ENCODE measurements at regions not wholly inside any gene's neighbourhood (a gene's known extent, or its start where the extent isn't known, plus 50 kb on each side); places are given as distances from the start of the nearest gene placed in this dataset.

GRCh38 chr6:43923376-43924221 is 153.6 kb downstream of the VEGFA start:
- WGBS = 88% methylated on average over 15 of the region's 15 CpGs
- peaks cover 11% of the 10 kb centered on the region for H3K4me1 ChIP-seq (ENCODE audit: insufficient read depth, low read length)

GRCh38 chr6:43922426-43923375 is 152.7 kb downstream of the VEGFA start:
- H3K27ac ChIP-seq (ENCODE audit: low read depth, low read length) = no peak overlapping the region
- no peaks in the 10 kb centered on the region for H3K36me3 ChIP-seq (ENCODE audit: insufficient read depth, low read length)
- 93% methylated on average over 16 of the region's 17 CpGs for WGBS
- H3K27me3 ChIP-seq (ENCODE audit: insufficient read depth, low read length) = no peaks in the 10 kb centered on the region
- H3K4me3 ChIP-seq (ENCODE audit: low read length) = no peak overlapping the region
- H3K9ac ChIP-seq (ENCODE audit: low read depth, low read length) = no peak overlapping the region
- H3K4me1 ChIP-seq (ENCODE audit: insufficient read depth, low read length) = peaks cover 11% of the 10 kb centered on the region
- H3K9me3 ChIP-seq (ENCODE audit: insufficient read depth, low read depth, low read length) = no peaks in the 10 kb centered on the region

More at GRCh38 chr6:43923376-43924221, 153.6 kb downstream of the VEGFA start:
- Histone ChIP-seq H3K27ac (ENCODE audit: low read depth, low read length) (no peak overlapping the region), H3K9me3 (ENCODE audit: insufficient read depth, low read depth, low read length) (no peaks in the 10 kb centered on the region), H3K4me3 (ENCODE audit: low read length) (no peak overlapping the region), H3K9ac (ENCODE audit: low read depth, low read length) (no peak overlapping the region), H3K27me3 (ENCODE audit: insufficient read depth, low read length) (no peaks in the 10 kb centered on the region), H3K36me3 (ENCODE audit: insufficient read depth, low read length) (no peaks in the 10 kb centered on the region)

DNA sequence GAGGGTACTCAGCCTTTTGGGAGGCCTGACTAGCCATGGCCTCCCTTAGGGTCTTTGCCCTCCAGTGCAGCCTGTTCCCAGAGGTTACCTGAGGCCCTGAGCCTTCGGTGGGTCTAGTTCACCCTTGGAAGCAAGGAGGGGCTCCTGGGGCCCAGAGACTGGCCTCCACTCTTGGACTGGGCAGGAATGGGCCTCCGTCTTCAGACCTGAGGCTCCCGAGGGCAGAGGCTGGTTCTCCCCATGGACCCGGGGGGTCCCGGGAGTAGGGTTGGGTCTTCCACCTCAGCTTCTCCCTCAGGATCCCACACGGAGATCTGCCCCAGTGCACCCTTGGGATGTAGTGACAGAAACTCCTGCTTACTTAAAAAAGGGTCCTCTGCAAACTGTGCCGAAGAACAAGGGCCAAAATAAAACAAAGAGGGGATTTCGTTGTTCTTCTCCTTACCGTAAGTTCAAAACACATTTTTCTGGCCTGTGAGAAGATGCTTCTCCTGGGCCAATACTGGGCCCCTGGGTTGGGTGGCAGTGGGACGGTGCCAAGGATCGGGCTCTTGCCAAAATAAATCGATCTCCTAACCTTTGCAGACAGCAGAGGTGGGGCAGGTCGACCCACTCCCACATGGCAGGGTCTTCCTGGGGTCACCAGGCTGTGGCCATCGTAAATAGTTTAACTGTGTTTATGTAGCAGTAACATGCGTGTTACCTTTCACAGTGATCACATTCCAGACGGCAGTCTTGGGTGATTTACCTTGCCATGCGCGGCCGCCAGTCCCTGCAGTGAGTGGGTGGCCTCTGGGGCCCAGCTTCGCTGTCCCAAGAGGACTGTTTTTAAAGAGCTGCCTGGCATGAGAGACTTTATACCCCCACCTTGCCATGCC is 151.8 kb downstream of the VEGFA start:
- H3K9me3 ChIP-seq (ENCODE audit: insufficient read depth, low read depth, low read length) = no peaks in the 10 kb centered on the region
- 92% methylated on average over 20 of the region's 20 CpGs for WGBS
- no peak overlapping the region for H3K4me3 ChIP-seq (ENCODE audit: low read length)
- no peak overlapping the region for H3K27ac ChIP-seq (ENCODE audit: low read depth, low read length)
- H3K27me3 ChIP-seq (ENCODE audit: insufficient read depth, low read length) = no peaks in the 10 kb centered on the region
- H3K4me1 ChIP-seq (ENCODE audit: insufficient read depth, low read length) = peaks cover 6% of the 10 kb centered on the region
- no peak overlapping the region for H3K9ac ChIP-seq (ENCODE audit: low read depth, low read length)
- H3K36me3 ChIP-seq (ENCODE audit: insufficient read depth, low read length) = no peaks in the 10 kb centered on the region

GRCh38 chr6:43921039-43921438 is 151.0 kb downstream of the VEGFA start:
- Histone ChIP-seq H3K4me1 (ENCODE audit: insufficient read depth, low read length) (no peaks in the 10 kb centered on the region), H3K9ac (ENCODE audit: low read depth, low read length) (no peak overlapping the region), H3K27ac (ENCODE audit: low read depth, low read length) (no peak overlapping the region), H3K27me3 (ENCODE audit: insufficient read depth, low read length) (no peaks in the 10 kb centered on the region), H3K9me3 (ENCODE audit: insufficient read depth, low read depth, low read length) (no peaks in the 10 kb centered on the region), H3K4me3 (ENCODE audit: low read length) (no peak overlapping the region), H3K36me3 (ENCODE audit: insufficient read depth, low read length) (no peaks in the 10 kb centered on the region)
- WGBS = 85% methylated on average over 9 of the region's 9 CpGs

DNA sequence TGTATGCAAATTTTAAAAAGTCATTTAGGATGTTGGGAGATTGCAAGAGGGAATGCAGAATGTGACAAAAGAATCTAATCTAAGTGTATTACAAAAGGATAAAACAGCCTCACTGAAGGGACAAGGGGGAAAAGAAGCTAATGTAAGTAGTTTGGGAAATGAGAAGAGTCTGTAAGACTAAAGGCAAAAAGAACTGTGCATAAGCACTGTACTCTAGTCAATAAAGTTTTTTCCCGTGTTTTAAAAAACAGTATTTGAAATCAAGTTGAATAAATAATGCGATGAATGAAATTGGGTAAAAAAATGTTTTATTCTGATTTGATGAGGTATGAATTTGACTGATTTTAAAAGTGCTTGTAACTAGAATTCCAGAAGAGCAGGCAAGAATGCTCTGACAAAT is 149.8 kb downstream of the VEGFA start:
- 75% methylated on average over 2 of the region's 2 CpGs for WGBS
- Histone ChIP-seq H3K9ac (ENCODE audit: low read depth, low read length) (no peak overlapping the region), H3K9me3 (ENCODE audit: insufficient read depth, low read depth, low read length) (no peaks in the 10 kb centered on the region), H3K27ac (ENCODE audit: low read depth, low read length) (no peak overlapping the region), H3K4me1 (ENCODE audit: insufficient read depth, low read length) (no peaks in the 10 kb centered on the region), H3K4me3 (ENCODE audit: low read length) (no peak overlapping the region), H3K36me3 (ENCODE audit: insufficient read depth, low read length) (no peaks in the 10 kb centered on the region), H3K27me3 (ENCODE audit: insufficient read depth, low read length) (no peaks in the 10 kb centered on the region)

GRCh38 chr6:43917878-43918382 is 147.9 kb downstream of the VEGFA start:
- H3K36me3 ChIP-seq (ENCODE audit: insufficient read depth, low read length) = no peaks in the 10 kb centered on the region
- no peak overlapping the region for H3K27ac ChIP-seq (ENCODE audit: low read depth, low read length)
- no peaks in the 10 kb centered on the region for H3K27me3 ChIP-seq (ENCODE audit: insufficient read depth, low read length)
- H3K9ac ChIP-seq (ENCODE audit: low read depth, low read length) = no peak overlapping the region
- no peaks in the 10 kb centered on the region for H3K9me3 ChIP-seq (ENCODE audit: insufficient read depth, low read depth, low read length)
- H3K4me1 ChIP-seq (ENCODE audit: insufficient read depth, low read length) = peaks cover 6% of the 10 kb centered on the region; the same call in 1 of the 2 replicates
- H3K4me3 ChIP-seq (ENCODE audit: low read length) = no peak overlapping the region
- 82% methylated on average over 6 of the region's 6 CpGs for WGBS

GRCh38 chr6:43916924-43917877 is 147.2 kb downstream of the VEGFA start:
- H3K36me3 ChIP-seq (ENCODE audit: insufficient read depth, low read length) = no peaks in the 10 kb centered on the region
- 90% methylated on average over 11 of the region's 12 CpGs for WGBS

DNA sequence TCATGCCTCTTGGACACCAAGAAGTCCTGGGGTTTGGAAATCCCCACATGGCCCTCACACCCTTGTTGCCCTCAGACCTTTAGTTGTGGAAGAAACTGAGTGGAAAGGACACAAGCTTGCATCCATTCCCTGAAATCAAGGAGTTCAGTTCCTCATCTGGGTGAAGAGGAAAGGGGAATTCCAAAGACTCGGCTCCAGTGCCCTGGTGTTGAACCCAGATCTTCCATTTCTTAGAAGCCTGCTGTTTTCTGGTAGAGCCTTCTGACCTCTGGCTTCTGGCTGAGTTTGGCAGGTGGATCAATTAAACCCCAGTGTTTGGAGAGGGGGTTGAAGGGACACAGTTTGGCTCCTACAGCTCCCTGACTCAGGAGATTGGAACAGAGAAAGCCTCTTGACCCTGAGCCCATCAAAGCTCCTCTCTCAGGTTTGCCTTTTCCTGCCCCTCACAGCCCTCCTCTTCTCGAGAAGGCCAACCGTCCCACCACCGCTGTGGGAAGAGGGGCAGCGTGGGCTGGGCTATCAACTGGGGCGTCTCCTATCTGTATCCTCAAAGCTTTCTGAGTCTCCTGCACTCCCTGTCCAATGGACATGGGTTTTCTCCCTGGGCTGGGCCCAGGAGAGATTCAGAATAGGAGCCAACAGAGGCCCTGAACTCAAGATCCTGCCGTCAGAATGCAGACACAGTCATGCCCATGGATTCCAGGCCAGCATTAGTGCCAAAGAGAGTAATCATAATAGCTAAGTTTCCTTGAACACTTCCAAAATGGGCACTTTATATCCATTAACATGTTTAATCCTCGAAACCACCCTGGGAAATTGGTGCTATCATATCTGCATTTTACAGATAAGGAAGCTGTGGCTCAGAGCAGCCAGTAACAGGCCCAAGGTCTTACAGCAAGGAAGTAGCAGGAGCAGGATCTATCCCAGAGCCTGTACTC is 146.2 kb downstream of the VEGFA start:
- no peak overlapping the region for H3K9ac ChIP-seq (ENCODE audit: low read depth, low read length)
- no peaks in the 10 kb centered on the region for H3K36me3 ChIP-seq (ENCODE audit: insufficient read depth, low read length)
- no peaks in the 10 kb centered on the region for H3K9me3 ChIP-seq (ENCODE audit: insufficient read depth, low read depth, low read length)
- peaks cover 12% of the 10 kb centered on the region for H3K4me1 ChIP-seq (ENCODE audit: insufficient read depth, low read length)
- no peak overlapping the region for H3K27ac ChIP-seq (ENCODE audit: low read depth, low read length)
- H3K27me3 ChIP-seq (ENCODE audit: insufficient read depth, low read length) = no peaks in the 10 kb centered on the region
- 88% methylated on average over 7 of the region's 8 CpGs for whole genome bisulfite sequencing
- H3K4me3 ChIP-seq (ENCODE audit: low read length) = no peak overlapping the region

More at GRCh38 chr6:43916924-43917877, 147.2 kb downstream of the VEGFA start:
- Histone ChIP-seq H3K27ac (ENCODE audit: low read depth, low read length) (no peak overlapping the region), H3K27me3 (ENCODE audit: insufficient read depth, low read length) (no peaks in the 10 kb centered on the region), H3K4me1 (ENCODE audit: insufficient read depth, low read length) (peaks cover 6% of the 10 kb centered on the region; the same call in 1 of the 2 replicates), H3K9ac (ENCODE audit: low read depth, low read length) (no peak overlapping the region), H3K4me3 (ENCODE audit: low read length) (no peak overlapping the region), H3K9me3 (ENCODE audit: insufficient read depth, low read depth, low read length) (no peaks in the 10 kb centered on the region)

DNA sequence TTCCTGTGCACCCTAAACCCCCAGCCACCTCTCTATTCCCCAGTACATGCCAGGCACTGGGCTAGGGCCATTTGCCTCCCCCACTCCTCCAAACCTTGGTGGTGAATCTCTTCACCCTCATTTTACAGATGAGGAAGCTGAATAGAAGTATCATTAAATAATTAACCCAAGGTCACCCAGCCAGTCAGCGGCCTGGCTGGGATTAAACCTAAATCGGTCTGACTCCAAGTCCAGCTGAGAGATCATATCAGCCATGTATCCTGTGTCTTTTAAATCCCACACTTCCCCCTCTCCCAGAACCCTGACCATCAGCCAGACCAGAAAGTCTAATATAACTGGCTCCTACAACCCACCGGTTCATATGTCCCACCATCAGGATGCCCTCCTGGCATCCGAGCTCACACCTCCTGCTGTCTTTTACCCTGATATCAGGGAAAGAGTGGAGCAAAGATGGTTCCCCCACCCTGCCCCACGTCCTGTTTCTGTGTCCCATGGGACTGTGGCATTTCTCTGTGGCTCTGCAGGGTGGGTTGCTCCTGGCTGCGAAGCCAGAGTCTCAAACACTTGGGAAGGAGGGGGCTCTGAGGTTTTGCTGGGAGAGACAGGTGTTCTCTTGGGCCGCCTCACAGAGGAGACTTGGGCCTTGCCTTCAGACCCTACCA is 145.3 kb downstream of the VEGFA start:
- Histone ChIP-seq H3K4me1 (ENCODE audit: insufficient read depth, low read length) (peaks cover 19% of the 10 kb centered on the region), H3K27me3 (ENCODE audit: insufficient read depth, low read length) (no peaks in the 10 kb centered on the region), H3K9me3 (ENCODE audit: insufficient read depth, low read depth, low read length) (no peaks in the 10 kb centered on the region), H3K4me3 (ENCODE audit: low read length) (no peak overlapping the region), H3K9ac (ENCODE audit: low read depth, low read length) (no peak overlapping the region), H3K27ac (ENCODE audit: low read depth, low read length) (no peak overlapping the region), H3K36me3 (ENCODE audit: insufficient read depth, low read length) (no peaks in the 10 kb centered on the region)
- 87% methylated on average over 7 of the region's 7 CpGs for WGBS
